C4-2B (cell line): ENCODE measurements at regions not wholly inside any gene's neighbourhood (a gene's known extent, or its start where the extent isn't known, plus 50 kb on each side); places are given as distances from the start of the nearest gene placed in this dataset.

Source experiments
- CTCF ChIP-seq: fragments of 450-650 bp; conservative IDR thresholded peaks from 2 replicates; pipeline ENCODE4 v1.5.1; 2017; ENCODE audit warnings: mild to moderate bottlenecking
- ZFX ChIP-seq: fragments of 450-650 bp; IDR thresholded peaks from 2 replicates; pipeline ENCODE4 v1.6.1; 2017

GRCh38 chr16:66295213-66295612, 71.3 kb upstream of the CDH5 start:
- TF ChIP-seq CTCF, result no peak
- TF ChIP-seq ZFX, result no peak
